HCEC 1CT (cell line): ENCODE measurements at regions not wholly inside any gene's neighbourhood (a gene's known extent, or its start where the extent isn't known, plus 50 kb on each side); places are given as distances from the start of the nearest gene placed in this dataset.
"Not testable (repeated sequence)": the region's sequence is repeated elsewhere in the genome, so short reads cannot be mapped to it uniquely, and the experiment has no call there.

Experiments used
- DNase-seq: peaks from one replicate; pipeline ENCODE4 v3.0.0-alpha.2; 2017

DNA sequence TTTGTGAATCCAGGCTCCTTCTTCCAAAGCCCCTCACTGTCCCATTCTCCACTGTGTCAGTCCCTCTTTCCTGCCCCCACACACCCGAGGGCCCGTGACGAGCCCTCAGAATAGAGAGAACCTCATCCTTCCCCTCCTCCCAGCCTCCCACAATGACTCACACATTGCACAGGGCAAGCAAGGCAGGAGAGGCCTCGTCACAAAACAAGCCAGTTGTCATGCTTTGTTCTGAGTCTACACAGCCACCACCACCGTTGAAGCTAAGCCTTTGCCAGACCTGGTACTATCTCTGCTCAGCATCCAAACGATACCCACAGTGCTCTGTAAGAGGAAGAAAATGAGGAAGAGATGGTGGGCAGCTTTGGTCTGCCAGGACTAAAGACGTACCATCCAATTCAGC is 142.2 kb upstream of the ZNF366 start:
- peak; percentile 65 for DNase-seq

DNA sequence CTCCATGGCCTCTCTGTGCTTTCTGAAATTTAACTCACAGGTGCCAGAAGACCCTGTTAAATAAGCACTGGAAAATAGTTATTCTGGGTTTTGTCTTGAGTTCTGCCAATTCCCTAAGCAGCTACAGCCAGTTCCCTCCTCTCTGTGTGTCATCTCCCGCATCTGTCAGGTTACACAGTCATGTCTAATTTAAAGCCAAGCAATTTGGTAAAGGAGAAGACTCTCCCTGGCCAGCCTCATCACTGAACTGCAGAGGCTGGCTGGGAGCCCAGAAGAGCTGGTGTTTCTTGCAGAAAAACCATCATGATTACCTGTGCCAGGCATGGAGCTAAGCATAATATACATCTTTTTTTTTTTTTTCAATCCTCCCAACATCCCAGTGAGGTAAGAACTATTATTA is 141.3 kb upstream of the ZNF366 start:
- no peak for DNase-seq

DNA sequence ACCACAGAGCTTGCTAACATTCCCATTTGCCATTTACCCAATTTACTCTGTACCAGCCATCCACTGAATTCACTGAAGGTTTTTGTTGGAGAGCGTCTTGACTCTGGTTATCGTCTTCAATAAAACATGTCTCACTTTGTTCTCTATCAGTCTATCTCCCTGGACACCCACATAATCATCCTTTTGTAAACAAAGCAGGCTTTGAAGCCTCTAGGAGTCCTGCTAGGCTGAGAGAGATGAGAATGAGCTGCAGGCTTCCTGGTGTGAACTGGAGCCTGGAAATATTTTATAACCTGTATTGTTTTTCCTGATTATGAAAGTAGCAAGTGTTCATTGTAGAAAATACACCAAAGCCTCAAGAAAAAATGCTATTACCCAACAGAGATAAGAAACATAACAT is 140.6 kb upstream of the ZNF366 start:
- no peak for DNase-seq

DNA sequence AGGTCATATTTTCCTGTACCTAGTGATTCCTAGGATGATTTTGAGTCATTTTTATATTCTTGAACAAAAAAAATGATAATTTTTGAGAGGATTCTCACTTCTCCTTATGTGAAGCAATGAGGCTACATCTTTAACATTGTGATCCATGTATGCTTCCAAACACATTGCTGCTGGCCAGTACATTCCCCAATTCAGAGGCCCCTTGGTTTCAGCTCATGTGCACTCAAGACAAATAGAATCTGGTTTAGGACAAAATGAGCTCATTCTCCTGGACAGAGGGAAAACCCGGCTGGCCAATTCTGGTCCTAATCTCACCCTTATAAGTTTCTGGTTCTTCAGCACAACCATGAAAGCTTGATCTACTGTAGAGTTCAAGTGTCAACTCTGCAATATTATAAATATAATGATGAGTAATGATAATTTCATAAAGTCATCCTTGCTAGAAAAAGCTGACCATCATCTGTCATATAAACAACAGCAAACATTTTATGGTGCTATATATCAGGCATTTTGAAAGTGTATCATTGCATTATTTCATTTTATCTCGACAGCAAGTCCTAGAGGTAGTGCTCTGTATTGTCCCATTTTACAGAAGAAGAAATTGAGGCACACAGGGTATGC is 139.1 kb upstream of the ZNF366 start:
- no peak for DNase-seq

DNA sequence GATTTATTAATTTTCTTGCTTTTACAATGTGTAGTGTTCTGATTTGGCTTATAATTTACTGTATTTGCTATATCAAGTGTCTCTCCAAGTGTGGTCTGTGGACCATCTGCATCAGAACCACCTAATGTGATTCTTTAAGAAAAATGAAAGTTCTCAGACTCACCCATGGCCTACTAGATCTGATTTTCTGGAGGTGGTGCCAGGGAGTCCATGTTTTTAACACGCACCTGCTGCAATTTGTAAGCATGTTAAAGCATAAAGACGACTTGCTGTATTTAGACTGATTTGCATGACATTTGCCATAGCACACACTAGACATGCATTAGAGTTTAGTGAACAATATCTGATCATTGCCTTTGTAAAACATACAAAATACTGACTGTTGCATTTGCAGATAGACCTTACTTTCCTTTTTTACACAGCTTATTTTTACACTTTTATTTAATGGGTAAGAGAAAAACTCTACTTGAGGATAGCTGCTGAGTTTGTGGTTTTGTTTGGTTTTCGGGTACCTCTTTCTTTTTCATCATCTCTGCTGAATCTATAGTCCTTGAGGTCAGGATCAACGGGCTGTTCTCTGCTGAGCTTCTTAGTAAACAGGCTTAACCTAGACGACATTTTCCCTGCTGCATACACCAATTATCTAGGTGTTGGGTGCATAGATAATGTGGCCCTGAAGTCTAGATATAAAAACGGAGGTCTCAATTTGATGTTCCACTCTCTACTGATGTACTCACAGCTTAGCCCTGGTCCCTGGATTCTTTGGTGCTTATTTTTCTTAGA is 138.0 kb upstream of the ZNF366 start:
- no peak for DNase-seq

DNA sequence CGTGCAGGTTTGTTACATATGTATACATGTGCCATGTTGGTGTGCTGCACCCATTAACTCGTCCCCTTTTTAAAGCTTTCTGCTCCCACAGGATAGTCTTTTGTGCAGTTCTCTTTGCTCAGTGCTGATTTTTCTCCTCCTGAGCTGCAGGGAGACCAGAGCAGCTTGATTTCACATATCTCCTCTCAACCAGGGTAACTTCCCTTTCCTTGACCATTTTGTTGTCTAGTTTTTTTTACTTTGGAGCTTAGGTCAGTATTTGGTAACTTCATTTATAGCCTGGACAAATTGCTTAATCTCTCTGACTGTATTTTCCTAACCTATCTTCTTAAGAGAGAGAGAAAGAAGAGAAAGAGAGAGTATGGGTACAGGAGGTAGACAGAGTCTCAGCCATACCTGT is 137.1 kb upstream of the ZNF366 start:
- DNase-seq: no peak

DNA sequence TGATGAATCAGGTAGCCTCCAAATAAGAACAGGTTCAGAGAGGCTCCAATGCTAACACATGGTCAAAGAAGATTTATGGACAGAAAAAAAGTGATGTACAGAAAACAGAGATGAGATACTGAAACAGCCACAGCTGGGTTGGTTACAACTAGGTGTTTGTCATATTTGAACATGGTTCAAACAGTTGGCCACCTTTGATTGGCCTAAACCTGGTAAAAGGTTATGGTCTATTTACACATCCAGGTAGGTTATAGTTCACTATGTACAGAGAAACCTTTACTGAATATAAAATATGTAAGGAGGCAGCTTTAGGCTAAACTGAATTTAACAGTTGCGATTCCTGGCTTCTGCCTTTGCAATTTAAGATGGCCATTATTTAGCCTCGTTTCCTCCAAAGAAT is 134.0 kb upstream of the ZNF366 start:
- DNase-seq: no peak

DNA sequence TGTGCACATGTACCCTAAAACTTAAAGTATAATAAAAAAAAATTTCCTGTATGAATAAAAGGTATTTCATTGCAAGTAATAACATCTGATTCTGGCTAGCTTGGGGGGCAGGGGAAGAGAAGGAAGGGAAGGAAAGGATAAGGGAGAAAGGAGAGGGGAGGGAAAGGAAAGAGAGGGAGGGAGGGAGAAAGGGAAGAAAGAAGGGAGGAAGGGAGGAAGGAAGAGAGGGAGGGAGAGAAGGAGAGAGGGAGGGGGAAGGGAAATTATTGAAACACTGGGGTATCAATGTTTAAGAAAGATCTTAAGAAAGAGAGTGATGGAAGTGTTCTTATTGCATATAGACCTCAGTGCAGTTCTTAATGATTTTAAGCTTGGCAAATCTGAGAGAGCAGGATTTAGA is 129.8 kb upstream of the ZNF366 start:
- no peak for DNase-seq

DNA sequence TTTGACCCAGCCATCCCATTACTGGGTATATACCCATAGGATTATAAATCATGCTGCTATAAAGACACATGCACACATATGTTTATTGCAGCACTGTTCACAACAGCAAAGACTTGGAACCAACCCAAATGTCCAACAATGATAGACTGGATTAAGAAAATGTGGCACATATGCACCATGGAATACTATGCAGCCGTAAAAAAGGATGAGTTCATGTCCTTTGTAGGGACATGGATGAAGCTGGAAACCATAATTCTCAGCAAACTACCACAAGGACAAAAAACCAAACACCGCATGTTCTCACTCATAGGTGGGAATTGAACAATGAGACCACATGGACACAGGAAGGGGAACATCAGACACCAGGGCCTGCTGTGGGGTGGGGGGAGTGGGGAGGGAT is 129.4 kb upstream of the ZNF366 start:
- DNase-seq: not testable (repeated sequence)

DNA sequence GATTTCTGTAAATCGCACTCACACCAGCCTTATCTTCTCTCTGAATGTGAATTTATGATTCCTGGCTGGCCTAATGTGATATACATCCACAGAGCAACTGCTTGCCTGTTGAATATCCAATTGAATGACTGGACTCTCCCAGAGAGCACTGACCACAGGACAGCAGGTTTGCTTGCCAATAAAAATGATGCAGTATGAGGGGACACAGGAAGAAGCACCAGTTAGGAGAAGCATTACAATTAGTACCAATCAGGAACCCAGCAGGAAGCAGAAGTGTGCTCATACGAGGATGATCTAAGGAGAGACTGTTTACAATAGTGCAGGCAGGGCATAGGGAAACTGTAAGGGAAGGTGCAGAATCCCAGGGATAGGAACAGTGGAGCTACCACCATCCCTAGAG is 127.2 kb upstream of the ZNF366 start:
- peak; percentile 66 for DNase-seq

DNA sequence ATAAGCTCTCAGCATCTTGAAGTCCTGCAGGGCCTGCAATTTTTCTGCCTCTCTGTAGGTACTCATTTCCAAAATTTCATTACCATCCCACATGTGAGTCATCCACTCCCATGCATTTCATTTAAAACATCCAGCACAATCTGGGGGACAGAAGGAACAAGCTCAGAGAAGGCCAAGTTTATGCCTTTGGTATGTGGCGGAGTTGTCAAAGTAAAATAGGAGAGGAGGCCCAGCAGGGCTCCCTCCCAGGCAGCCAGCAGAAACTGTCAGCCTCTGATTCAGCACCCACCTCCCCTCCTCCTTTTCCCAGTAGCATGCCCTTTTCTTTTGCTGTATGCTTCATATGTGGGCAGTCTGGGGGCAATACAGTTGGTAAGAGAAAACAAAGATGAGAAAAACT is 126.4 kb upstream of the ZNF366 start:
- DNase-seq: peak; percentile 79

DNA sequence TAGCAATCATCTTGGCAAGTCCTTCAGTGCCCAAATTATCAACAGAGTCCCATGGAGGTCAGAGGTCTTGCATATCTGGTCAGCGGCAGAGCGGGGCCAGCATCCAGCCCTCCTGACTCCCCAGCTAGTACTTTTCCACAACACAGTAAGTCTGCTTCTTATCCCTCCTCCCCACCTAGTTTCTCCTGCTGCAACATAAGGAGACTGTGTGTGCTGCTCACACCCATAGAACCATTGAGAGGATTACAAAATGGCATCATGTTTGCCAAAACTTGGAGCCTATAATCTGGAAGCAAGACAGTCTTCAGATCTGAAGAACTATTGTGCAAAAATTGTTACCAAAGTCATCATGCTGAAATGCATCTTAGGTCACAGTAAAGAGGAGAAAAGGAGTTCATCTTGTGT is 125.8 kb upstream of the ZNF366 start:
- DNase-seq: peak; percentile 44

DNA sequence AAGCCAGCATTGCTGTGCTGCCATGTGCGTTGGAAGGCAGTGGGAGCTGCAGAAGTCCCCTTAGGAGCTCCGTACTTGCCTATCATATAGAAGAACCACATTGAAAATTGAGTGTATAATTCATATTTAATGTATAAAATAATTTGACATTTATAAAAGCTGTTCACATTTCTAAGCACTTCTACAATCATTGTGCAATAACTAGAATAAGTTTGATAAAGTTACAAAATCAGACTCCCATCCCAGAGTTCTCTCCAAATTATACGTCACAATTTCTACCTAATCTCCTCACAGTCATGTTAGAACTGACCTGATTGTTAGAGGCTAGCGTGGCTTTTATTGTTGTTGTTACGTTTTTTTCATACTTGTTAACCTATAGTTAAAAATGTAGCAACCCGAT is 123.5 kb upstream of the ZNF366 start:
- no peak for DNase-seq

DNA sequence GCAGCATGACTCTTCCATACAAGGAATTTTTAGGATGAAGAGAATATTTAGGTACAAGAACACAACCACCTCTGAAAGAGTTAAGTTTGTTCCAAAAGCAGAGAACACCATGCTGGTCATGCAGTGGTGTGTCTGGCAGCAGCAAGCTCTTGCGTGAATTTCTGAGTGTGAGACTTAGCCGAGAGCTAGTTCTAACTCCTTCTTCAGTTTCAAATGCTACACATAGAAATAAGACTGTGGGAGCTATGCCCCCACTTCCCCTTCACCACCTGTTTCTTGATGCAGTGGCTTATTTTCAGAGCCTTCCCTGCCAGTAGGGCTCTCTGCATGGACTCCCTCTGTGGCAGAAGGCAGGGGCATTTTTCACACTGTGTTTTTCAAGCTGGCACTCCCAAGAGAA is 122.9 kb upstream of the ZNF366 start:
- DNase-seq: no peak

DNA sequence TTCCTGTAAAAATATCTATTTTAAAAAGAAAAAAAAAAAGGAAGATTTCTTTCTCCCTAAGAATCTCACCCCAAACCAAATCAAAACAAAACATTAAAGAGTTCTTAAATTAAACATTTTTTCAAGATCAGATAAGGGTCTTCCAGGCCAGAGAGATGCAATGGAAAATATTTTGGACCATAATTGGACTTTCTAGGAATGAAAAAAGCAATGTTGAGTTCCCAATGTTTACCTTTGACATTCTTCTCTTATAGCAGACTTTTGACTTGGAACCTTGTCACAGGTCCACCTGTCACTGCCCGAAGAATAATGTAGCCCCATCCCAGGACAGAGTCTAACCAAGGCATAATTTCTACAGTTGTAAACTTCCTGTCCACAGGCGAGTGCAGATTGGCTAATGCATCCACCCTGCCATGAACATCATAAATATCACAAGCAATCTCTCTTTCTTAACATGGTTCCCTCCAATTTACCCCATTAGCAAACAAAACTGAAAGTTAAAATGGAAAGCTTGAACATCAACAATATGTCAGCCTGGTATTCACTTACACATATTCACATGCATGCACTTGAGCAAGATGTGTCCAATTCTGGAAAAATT is 121.7 kb upstream of the ZNF366 start:
- no peak for DNase-seq

DNA sequence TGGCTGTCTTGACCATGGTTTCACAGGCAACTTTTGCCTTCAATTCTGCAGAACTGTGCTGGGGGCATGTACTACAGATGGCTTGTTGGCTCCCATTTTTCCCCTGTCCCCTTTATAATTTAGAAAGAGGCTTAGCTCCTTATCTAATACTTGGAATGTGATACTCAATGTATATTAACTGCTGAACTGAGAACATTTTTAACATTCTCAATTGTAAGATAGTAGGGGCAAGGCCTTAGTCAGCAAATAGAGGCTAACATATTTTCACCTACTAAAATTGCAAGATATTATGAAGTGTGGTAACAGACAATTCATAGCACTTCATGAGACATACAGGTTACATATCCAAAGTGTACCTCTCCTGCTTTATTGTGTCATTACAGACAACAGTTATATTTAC is 118.1 kb upstream of the ZNF366 start:
- DNase-seq: no peak

DNA sequence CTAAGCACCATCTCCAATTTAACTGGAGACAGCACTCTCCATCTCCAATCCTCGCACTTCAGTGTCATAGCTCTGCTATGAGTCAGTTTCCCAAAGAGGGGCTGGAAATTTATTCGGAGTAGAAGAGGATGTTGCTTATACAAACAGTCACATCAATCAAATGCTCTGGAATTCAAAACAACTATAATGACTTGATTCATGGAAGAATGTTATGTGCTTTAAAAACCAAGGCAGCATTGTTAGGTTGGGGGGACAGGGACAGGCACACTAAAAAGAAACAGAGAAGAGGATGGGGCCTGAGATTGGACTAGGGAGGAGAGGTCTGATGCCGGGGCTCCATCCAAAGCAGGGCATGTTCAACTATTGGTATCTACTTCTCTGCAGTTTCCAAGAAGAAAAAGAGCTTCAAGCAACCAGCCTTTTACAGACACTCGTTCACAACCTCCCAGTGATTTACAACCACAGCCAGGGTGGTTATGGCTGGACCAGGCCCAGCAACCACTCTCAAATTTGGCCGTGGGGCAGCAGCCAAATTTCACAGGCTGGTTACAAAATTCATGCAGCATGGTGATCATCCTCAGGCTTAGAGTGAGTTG is 117.5 kb upstream of the ZNF366 start:
- DNase-seq: peak; percentile 86

DNA sequence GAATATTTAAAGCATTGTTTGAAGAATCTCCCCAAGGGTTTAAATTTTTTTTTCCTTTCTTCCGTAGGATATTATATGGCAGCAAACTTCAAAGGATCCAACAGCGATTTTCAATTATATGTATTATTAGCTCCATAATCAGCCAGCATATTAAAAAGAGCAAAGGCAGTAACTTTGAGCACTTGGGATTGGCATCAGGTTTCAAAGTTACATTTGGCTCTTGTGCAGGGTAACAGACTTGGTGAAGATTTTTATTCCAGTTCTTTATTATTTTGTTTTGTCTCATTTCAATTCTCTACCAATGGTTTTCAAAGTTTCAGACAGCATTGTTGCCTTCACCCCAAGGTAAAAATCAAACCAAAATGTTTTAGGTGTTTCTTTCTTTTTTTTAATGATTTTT is 116.7 kb upstream of the ZNF366 start:
- no peak for DNase-seq

DNA sequence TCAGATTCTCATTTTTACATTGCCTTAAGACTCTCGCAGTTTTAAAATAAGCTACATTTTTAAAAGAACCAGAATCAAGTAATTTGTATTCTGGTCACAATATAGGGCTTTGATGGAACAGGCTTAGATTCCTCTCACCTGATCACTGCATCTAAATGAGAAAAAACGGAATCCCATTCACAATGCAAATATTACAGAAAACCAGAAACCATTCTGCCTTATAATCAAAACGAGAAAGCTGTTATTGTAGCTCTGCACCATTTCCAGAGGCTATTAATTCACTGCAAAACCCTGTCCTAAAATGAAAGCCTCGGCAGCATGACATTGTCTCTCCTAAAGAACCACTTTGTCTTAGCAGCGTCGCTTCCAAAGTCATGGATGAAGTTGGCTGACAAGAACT is 116.1 kb upstream of the ZNF366 start:
- DNase-seq: no peak

DNA sequence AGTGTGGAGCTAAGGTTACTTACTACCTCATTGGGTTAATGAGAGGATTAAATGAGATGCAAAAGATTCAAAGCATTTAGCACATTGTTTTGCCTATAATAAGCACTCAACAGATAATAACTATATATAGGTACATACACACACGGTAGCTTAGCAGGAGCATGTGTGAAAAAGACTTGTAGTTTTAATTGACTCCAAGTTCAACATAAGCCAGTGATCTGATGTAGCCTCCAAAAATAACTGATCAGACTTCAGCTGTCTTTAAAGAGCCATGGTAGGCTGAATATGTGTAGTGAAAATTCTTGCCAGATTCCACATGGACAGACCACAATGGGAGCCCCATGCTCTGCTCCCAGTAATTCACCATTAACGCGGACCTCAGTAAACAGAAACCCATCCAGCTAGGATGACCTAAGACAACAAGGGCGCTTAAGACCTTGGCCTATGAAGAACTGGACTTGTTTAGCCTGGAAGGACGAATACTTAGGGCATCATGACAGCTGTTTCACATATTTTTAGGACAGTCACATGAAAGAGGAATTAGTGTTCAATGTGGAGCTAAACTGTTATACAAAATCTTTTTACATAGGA is 115.1 kb upstream of the ZNF366 start:
- no peak for DNase-seq

DNA sequence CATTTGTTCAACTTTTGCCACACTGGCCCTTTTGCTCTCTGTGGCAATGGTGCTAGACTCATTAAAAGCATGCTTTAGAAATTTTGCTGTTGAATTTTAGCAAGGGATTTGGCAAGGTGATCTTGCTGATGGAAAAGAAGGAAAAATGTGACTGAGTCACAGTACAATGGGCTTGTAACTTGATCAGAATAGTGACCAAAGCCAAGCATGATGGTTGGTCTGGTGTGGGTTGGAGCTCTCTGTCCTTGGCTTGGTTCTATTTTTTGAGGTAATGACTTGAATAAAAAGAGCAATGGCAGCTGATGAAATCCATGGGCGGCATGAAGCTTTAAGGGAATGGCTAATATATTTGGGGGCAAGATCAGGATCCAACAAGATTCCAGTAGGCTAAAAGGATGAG is 114.4 kb upstream of the ZNF366 start:
- DNase-seq: no peak

DNA sequence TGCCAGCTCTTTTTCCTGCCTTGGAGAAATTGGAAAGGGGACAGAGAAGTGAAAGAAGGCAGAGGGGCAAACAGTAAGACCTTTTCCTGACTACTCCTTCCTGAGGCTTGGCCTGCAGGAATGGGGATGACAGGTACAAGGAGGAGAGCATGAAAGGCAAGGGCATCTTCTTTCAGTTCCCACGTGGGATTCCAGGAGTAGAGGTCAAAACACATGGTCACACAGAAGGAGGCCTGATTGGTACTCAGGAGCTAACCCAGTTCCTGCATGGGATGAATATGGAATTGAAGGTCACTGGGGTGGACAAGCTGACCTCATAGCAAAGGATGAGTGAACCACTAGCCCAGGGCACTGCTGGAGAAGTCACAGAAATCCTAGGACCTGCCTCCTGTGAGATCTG is 112.5 kb upstream of the ZNF366 start:
- DNase-seq: no peak

DNA sequence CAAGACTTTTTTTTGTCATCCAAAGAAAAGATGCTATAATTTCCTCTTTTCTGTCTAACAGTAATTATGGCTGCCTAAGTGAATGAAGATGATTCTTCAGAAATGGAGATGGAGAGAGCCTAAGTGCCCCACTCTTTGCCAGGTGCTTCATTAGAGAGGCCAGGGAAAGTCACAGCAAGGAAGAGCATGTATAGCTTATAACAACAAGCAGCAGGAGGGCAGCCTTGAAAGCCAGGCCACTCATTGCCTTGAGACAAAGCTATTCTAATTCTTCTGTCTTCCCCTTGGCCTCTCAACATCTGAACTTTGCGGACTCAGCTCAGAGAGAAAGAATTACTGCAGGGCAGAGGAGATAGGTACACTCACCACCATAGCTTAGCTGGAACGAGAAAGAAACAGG is 112.0 kb upstream of the ZNF366 start:
- DNase-seq: no peak

DNA sequence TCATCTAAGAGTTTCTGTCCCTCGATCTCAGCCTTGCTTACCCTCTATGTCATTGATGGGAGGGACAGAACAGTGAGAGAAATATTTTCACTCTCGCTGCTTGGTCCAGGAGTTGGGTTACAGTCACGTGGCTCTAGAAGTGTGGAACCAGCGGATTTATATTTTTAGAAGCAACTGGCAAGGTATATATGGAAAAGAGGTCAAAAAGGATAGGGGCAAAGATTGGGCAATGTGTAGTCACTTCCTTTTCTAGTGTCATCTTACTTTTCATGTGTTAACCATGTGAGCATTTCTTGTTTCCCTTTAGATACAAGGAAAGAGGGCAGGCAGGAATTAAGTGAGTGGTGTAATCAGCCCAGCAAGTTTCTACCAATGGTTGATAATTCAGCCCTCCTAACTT is 111.5 kb upstream of the ZNF366 start:
- DNase-seq: peak; percentile 80
